HG03064 (cell line): ENCODE measurements at regions not wholly inside any gene's neighbourhood (a gene's known extent, or its start where the extent isn't known, plus 50 kb on each side); places are given as distances from the start of the nearest gene placed in this dataset.
"Not testable (repeated sequence)": the region's sequence is repeated elsewhere in the genome, so short reads cannot be mapped to it uniquely, and the experiment has no call there.

Experiments
- ATAC-seq: cut with Tn5 transposase; IDR thresholded peaks from one replicate; pipeline ENCODE4 v1.9.1; 2021; ENCODE audit warnings: low read depth; ENCODE audit not compliant: unreplicated experiment

- no peak for ATAC-seq
Observed at GRCh38 chr7:138169441-138169851, 93.2 kb downstream of the AKR1D1 start.

DNA sequence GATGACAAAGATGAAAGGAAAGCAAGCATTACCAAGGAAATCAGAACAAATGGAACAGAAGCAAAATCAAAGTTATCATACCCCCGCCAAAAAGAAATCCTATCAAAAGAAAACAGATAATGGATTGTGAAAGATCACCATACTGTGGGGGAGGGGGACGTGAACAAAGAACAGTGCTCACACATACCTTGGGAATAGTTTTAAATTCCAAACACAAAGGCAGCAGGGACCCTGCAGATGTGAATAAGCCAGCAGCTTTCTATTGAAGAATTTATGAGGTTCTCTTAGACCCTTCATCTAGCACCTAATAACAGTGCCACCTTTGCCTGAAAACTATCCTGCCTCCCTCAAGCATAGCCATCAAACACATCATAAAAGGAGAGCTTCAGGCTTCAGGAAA lies 94.0 kb downstream of the AKR1D1 start:
- no peak for ATAC-seq

DNA sequence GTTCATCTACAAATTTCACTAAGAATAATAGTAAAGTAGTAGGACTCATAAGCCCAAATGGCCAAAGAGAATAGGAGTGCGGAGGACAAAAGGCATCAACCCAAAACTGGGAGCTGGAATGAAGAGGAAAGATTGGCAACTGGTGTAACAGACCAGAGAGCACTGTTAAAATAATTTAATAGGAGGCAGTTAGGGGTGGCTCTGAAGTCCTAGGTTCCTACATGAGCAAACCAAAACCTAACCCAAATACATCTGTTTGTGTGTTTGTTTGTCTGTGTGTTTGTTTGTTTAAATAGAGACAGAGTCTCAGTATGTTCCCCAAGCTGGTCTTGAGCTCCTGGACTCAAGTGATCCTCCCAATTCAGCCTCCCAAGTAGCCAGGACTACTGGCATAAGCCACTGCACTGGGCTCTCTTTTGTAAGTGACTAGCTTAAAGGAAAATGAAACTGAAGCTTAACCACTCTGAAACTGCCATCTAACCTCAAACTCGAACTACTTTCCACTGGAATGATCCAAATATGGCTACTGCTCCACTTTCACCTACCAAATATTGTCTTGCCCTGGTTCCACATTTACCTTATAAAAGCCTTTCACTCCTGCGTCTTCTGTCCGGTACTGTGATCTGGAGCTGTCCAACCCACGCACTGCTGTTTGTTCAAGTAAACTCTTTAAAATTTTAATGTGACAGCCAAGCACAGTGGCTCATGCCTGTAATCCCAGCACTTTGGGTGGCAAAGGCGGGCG lies 94.9 kb downstream of the AKR1D1 start:
- ATAC-seq, result peak; percentile 96

DNA sequence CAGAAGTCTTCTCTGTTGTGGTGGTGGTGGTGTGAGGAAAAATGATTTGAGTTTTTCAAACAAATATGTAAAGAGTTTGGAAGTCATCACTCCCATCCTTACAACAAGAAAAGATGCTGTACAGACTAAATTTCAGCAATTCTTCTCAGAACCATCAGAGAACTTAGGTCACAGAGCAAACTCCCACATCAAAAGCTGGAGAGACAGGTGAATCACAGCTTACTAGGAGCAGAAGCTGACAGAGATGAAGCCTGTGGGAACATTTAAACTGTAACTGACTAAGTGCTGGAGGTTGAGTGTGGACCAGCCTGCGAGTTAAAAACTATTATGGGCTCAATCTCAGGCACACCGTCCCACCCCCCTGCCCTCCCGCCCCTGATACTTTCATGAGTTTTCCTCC lies 97.3 kb downstream of the AKR1D1 start:
- ATAC-seq, result no peak

GRCh38 chr7:138176060-138176459 lies 99.8 kb downstream of the AKR1D1 start:
- ATAC-seq, result no peak

DNA sequence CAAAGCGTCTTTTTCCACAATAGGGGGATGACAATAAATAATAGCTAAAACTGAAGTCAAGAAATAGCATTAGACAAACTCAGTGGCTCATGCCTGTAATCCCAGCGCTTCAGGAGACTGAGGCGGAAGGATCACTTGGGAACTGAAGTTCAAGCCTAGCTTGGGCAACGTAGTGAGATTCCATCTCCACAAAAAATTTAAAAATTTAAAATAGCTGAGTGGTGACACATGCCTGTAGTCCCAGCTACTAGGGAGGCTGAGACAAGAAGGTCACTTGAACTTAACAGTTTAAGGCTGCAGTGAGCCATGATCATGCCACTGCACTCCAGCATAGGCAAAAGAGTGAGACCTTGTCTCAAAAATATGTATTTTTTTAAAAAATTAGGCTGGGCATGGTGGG lies 107.9 kb downstream of the AKR1D1 start:
- ATAC-seq, result no peak

DNA sequence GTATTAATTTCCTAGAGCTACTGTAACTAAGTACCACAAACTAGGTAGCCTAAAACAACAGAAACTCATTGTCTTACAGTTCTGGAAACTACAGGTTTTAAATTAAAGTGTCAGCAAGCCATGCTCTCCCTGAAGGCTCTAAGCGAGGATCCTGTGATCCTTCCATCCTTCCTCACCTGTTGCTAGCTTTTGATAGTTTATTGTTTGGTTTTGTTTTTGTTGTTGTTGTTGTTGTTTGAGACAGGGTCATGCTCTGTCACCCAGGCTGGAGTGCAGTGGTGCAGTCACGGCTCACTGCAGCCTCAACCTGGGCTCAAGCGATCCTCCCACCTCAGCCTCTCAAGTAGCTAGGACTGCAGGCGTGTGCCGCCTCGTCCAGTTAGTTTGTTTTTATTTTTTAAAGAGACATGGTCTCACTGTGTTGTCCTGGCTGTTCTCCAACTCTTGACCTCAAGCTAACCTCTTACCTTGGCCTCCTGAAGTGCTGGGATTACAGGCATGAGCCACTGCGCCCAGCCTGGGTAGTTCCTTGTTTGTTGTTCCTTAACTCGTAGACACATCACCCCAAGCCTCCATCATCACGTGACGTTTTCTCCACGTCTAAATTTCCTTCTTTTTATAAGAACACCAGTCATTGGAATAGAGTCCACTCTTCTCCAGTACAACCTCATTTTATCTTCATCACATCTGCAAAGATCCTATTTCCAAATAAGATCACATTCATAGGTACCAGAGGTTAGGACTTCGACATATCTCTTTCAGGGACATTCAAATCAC lies 109.1 kb downstream of the AKR1D1 start:
- ATAC-seq, result no peak

GRCh38 chr7:138186951-138187351 lies 110.7 kb downstream of the AKR1D1 start:
- ATAC-seq, result no peak

- no peak for ATAC-seq
Observed at GRCh38 chr7:138188290-138188858, 112.1 kb downstream of the AKR1D1 start.

GRCh38 chr7:138194567-138194966 lies 118.3 kb downstream of the AKR1D1 start:
- ATAC-seq, result no peak

GRCh38 chr7:138195151-138195571 lies 118.9 kb downstream of the AKR1D1 start:
- no peak for ATAC-seq

GRCh38 chr7:138196503-138196946 lies 120.3 kb downstream of the AKR1D1 start:
- not testable (repeated sequence) for ATAC-seq

DNA sequence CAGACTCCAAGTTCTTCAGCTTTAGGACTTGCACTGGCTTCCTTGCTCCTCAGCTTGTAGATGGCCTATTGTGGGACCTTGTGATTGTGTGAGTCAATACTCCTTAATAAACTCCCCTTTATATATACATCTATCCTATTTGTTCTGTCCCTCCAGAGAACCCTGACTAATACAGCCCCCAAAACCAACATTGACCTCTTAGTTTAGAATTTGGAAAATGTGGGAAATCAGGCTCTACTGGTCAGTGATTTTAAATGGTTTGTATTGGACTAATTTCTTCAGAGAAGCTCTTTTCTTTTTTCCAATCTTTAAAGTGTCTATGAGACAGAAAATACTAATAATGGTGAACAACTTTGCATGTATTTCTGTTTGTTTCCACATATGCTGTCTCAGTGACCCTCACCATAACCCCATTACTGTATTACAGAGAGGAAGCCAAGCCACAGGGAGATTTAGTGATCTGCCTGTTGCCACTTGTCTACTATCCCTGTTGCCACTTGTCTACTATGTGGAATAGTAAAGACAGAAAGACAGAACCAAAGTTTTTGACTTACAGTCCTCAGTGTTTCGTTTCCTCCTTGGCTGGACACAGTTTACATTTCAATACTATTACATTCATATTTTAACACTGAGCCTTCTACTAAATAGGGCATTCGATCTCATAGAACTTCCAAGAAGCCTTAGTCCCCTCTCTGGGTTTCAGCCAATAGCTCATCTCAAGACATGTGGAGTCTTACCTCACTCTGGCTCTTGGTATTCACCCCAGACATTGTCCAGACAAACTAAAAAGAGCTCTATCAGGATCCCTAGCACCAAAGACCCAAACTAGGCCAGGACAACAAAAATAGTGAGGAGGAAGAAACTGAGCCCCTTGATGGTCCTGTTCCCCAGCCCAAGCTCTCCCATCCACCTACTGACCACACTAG lies 121.0 kb downstream of the AKR1D1 start:
- ATAC-seq, result no peak

DNA sequence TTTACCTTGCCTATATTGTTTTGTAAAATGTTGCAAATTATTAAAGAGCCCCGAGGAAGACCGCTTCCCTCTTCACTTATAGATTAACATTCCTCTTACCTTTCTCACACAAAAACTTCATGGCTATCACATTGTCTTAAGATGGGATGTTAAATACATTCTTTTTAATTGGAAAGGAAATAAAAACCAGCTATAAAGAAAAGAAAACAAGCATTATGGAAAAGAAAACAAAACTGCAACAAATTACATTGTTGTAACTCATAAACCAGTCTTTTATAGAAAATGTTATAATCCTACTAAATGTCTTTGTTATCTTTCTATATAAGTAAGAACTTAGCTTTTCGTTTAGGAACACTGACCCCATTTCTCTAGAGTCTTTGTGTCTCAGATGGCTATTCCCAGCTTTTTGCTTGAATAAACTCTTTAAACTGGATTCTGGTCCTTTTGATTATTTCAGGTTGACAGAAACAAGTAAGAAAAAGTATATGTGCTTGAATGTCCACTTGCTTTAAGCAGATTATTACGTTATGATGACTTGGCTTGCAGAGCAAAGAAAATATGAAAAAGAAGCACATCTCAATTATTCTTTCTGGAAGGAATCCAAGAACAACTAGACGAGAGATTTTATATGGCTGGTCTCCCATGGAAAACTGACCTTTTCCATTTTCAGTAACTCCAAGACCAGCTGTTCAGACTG lies 128.2 kb downstream of the AKR1D1 start:
- no peak for ATAC-seq

DNA sequence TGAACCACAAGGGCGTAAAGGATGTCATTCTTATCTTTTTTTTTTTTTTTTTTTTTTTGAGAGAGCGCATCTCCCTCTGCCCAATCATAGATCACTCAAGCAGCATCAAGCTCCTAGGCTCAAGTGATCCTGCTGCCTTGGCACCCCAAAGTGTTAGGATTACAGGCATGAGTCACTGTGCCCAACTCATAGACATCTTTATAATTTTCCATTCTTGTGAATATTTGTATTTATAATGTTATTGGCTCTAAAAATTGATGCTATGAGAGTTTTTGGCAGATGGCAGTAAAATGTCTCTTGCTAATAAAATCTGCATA lies 128.7 kb downstream of the AKR1D1 start:
- ATAC-seq, result no peak

DNA sequence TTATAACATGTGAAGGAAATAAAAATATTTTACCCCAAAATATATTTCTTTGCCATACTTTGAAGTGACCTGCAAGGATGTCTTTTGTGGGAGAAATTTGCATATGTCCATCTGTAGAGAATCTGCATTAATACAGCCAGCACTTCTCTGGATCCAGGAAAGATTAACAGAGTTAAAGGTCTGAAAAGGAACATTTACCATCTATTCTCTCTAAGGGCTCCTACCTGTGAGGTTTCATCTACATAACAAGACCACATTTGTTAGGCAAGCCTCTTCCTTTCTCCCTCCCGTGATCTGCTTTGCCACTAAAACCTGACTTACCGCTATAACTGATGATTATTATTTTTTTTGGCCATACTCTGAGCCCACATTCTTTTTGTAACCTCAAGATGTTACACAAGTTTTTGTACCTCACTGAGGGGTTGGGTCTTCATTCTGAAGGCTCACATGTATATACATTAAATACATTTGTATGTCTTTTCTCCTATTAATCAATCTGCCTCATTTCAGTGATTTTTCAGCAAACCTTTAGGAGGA lies 129.4 kb downstream of the AKR1D1 start:
- ATAC-seq, result no peak

GRCh38 chr7:138207555-138207971 lies 131.3 kb downstream of the AKR1D1 start:
- ATAC-seq, result no peak

- ATAC-seq, result no peak
Observed at GRCh38 chr7:138208142-138208570, 131.9 kb downstream of the AKR1D1 start.

- no peak for ATAC-seq
Observed at GRCh38 chr7:138208864-138209263, 132.6 kb downstream of the AKR1D1 start.

GRCh38 chr7:138212314-138212713 lies 136.1 kb downstream of the AKR1D1 start:
- no peak for ATAC-seq
